22Rv1 (cell line): ENCODE measurements at regions not wholly inside any gene's neighbourhood (a gene's known extent, or its start where the extent isn't known, plus 50 kb on each side); places are given as distances from the start of the nearest gene placed in this dataset.

Experiments used
- CTCF ChIP-seq: fragments of 450-650 bp; IDR thresholded peaks from 2 replicates; pipeline ENCODE4 v1.5.1; 2017; ENCODE audit warnings: mild to moderate bottlenecking
- ZFX ChIP-seq: fragments of 450-650 bp; IDR thresholded peaks from 2 replicates; pipeline ENCODE4 v1.6.1; 2017; ENCODE audit warnings: antibody characterized with exemption, borderline replicate concordance

- TF ChIP-seq CTCF (no peak), ZFX (no peak)
Observed at GRCh38 chr20:4610871-4611270, 75.4 kb upstream of the PRNP start.
